ENCODE measurements at regions not wholly inside any gene's neighbourhood (a gene's known extent, or its start where the extent isn't known, plus 50 kb on each side); places are given as distances from the start of the nearest gene placed in this dataset.
"Not testable (repeated sequence)": the region's sequence is repeated elsewhere in the genome, so short reads cannot be mapped to it uniquely, and the experiment has no call there.

DNA sequence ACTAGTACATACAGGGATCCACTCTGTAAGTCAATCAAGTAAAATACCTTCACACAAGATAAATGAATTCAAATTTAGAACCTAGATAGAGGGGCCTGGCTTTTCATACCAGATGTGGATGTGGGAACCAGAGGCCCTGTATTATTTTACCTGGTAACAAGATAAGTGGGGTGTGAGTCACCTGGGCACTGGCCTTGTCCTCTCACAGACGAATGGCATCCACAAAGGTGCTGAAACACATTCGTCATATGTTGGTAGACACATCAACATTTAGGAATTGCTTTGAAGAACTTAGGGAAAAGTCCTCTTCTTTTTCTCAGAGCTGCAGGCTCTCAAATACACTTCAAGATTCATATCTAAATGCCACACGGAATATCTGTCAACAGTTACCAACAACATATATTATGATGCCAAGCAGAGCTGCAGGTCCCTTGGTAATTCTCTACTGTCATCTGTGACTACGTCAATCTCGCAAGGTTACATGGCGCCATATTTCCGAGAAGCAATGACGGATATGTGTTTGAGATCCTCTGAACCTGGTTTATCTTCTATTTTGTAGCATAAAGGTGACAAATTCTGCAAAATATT, 618.6 kb downstream of the EPM2A start:
- no peak for DNase-seq (ENCODE audit: low spot score)

DNA sequence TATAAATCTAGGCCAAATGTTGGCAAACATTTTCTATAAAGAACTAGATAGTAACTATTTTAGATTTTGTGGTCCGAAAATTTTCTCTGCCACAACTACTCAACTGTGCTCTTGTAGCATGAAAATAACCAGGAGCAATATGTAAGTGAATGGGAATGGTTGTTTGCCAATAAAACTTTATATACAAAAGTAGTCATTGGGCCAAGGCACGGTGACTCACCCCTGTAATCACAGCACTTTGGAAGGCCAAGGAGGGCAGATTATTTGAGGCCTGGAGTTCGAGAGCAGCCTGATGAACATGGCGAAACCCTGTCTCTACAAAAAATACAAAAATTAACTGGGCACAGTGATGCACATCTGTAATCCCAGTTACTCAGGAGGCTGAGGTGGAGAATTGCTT, 617.1 kb downstream of the EPM2A start:
- DNase-seq (ENCODE audit: low spot score): no peak

DNA sequence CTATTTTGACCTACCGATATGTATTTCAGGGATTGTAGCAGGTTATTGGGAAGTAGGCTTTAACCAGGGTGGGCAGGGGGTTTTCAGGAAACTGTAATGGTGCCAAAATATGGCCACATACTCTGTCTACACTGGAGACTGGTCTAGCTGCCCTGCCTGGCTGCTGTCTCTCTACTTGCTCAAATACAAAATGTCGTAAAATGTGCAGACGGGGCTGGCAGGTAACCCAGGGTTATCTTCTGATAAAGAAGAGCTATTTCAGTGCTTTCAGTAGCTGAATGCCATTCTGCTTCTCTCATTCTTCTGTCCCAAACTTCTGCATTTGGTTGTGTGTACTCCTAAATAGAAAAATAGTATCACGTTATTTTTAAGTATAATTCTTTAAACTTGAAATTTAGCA, 616.2 kb downstream of the EPM2A start:
- DNase-seq (ENCODE audit: low spot score): no peak

DNA sequence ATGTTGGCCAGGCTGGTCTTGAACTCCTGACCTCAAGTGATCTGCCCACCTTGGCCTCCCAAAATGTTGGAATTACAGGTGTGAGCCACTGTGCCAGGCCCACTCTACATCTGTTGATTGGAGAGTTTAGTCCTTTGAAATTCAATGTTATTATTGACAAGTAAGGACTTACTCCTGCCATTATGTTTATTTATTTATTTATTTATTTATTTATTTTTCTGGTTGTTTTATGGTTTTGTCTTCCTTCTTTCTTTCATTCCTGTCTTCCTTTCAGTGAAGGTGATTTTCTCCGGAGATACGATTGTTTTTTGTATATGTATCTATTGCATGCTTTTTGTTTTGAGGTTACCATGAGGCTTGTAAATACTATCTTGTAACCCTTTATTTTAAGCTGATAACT, 602.6 kb downstream of the EPM2A start:
- no peak for DNase-seq (ENCODE audit: low spot score)

DNA sequence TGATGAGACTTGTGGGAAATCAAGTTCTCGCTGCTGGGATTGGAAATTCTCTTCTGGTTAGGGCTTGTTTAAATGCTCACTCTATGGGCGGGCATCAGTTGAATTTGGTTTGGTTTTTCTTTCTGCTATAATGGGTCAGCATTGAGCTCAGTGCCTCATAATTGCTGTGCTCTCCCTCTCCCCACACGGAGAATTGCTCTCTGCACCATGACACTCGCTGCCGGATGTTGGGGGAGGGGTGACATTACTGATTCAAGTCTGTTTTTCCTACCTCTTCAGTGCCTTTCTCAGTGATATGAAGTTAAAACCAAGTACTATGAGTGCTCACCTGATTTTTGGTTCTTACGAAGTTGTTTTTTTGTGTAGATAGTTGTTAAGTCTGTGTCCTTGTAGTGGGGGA, 599.6 kb downstream of the EPM2A start:
- no peak for DNase-seq (ENCODE audit: low spot score)

DNA sequence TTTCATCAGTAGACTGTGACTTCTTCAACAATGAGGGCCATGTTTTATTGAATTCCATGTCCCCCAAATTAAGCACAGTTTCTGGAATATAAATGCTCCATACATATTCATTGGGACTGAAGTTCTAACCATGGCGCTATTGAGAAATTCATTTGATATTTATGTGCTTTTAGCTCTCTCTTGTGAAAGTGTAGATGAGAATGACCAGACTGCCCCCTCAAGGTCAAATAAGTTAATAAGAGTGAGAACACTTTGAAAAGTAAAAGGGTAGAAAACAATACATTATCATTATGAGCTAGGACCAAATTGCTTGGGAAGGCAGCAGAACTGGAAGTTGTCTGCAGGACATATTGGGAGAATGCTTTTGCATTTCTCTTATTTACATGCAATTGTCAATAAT, 597.9 kb downstream of the EPM2A start:
- no peak for DNase-seq (ENCODE audit: low spot score)

DNA sequence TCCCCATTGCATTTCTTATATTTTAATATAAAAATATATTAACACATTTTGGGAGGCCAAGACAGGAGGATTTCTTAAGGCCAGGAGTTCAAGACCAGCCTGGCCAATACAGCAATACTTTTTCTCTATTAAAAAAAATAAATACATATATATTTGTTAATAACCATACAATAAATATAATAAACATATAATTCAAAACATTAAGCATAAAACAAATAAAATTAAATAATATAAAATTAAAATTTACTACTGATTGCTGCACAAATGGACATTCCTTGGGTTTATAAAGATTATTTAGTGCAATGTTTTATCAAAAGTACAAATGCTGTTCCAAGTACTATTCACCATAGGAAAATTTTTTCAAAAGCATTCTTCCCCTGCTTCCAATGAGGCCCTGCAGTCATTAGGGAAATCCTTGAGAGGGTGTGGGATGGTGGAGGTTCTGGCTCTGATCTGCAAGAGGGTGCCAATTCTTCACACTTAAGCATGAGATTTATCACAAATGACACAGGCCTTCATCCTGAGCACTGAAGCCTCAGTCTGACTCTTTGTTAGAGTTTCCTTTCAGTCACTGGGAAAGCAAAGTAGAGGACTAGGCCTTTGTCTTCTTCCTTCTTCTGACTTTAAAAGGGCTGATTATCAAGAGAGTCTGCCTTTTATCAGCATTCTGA, 596.7 kb downstream of the EPM2A start:
- no peak for DNase-seq (ENCODE audit: low spot score)

DNA sequence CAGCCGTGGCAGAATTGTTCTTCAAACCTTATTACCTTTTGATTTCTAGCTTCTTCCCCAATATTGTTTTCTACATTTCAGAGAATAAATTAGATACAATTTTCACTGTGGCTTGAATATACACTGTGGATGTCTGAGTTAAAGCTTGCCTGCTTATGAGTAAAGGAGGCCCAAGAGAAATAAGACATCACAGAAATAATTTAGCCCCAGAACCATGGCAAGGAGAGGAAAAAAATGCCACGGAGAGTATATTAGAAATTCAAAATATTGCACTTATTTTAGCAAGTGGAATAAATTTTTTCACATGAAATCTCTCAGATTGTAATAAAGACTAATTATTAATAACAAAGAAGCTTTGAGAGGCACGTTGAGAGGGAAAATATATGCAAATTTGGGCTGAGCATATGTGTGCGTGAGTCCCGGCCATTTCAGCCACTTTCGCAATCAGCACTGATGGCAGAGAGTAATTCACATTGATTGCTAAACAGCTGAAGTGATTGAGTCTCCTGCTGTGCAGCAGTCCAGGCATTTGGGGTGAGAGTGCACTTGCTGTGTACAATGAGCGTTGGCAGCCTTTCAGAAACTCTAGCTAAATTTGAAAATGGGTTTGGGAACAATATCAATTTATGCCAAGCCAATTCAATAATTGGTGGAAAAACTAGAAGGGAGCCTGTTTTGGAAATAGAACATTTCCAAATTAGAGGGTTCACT, 596.0 kb downstream of the EPM2A start:
- no peak for DNase-seq (ENCODE audit: low spot score)

DNA sequence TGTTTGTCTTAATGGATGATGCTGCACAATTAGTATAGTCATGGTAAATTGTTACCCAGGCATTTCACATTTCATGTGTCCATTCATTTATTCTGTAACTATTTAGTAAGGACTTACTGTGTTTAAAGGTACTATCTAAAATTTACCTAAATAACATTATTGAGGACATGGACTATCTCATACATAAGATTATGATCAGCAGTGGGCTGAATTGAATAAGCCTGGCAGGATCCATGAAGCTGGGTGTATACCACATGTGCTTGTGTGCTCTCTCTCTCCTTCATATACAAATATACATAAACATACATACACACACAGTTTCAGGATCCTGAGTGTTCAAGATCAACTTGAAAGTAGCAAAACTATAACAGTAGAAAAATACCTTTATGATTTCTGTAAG, 595.4 kb downstream of the EPM2A start:
- DNase-seq (ENCODE audit: low spot score): no peak

DNA sequence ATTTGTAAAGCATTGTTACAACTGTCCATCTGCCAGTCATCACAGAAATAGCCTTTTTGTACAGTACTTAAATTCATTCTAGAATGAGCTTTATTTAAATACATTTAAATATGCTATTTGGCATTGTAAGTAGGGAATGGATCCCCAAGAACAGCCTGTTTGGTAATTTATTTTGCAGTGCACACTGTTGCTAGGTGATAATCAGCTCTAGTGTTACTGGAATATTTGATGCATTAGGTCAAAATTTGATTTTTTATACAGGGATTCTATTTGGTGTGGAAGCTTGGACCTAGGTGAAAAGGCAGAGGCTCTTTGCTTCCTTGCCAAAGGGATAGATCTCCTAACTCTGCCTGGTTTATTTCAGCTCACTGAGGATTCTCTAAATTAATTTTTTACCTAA, 593.7 kb downstream of the EPM2A start:
- DNase-seq (ENCODE audit: low spot score): no peak

DNA sequence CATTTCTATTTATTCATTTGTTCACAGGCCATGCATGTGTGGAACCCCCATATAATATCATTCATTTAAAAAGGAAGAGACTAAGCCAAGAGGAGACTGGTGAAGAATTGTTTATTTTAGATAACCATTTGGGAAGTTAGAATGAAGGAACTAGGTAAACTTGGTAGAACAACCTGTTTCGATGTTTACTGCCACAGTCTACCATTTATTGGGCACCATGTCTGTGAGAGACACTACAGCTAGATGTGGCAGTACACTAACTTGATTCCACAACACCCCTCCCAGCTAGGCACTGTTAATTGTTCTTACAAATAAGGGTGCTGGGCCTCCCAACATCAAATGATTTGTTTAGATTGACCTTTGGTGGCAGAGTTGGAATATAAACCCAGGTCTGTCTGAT, 592.4 kb downstream of the EPM2A start:
- no peak for DNase-seq (ENCODE audit: low spot score)

DNA sequence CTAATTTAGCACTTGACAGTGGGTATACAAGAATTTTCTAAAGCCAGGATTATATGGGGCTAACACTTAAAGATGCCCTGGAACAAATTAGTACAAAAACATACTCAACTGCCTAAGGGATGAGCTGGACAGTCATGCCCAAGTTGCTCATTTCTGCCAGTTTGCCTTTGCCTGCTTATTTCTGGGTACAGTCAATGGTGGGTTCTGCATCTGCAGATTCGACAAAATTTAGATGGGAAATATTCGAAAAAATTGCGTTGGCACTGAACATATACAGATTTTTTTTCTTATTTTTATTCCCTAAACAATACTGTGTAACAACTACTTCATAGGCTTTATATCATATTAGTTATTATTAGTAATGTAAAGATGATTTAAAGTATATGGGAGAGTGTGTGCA, 591.9 kb downstream of the EPM2A start:
- DNase-seq (ENCODE audit: low spot score): no peak

DNA sequence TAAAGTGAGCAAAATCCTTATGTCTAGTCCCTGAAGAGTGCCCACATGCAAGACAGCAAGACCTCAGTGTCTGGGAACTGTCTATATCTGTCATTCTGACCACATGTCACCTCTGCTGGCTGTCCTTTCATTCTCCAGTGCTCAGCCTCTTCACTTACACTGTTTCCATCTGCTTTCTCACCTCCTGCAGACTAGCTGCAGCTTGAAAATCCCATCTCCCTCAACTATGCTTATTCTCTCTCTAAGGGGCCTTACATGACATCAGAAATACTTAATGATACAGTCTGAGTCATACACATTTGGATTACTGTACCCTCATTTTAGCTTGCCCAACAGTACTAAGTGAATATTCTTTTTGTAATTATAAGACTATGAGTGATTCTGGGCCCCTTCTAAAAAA, 587.8 kb downstream of the EPM2A start:
- no peak for DNase-seq (ENCODE audit: low spot score)

DNA sequence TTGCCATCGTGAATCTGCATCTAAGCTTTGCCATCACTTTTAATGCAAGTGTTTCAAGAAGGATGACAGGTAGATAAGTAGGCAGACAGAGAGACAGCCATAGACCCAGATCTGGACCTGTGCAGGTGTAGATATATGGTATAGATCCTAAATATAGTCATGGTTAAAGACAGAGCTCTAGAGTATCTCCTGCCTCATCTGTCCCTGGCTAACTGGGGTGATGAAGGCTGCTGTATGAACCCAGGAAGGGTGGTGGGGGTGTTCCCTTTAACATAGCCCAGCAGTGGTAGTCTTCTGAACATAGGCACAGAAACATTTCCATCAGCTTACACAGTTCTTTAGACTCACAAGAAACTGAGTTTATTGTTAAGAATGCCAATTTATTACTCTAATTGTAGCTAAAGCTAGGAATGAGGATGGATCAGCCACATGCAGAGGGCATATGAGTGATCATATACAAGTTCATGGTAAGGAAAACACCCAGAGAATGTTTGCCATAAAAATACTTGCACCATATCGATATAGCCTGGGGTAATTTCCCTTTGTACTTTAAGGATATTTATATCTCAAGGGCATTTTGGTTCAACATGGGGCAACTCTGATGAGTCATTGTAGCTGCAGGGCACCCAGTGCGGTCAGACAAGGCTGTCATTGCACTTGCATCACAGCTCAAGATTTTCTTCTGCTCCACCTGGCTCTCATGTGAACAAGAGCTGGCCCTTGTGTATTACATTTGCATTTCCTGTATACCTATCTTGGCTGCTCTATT, 587.2 kb downstream of the EPM2A start:
- DNase-seq (ENCODE audit: low spot score): no peak

DNA sequence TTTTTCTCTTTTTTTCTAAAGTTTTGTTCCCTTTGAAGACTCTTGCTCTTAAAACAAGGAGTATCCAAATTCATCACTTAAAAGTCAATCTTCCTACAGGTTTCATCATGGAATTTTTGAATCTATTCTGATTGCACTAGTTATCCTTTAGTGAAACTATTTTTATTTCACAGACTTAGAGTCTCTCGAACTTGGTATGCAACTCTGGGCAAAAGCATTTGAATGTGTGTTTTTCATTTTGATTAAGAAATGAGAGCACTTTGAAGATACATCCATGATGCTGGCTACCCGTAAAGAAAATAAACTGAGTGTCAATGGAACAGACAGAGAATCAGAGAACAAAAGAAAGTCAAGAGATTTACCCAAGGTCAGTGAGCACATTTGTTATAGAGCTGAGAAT, 586.5 kb downstream of the EPM2A start:
- DNase-seq (ENCODE audit: low spot score): no peak

DNA sequence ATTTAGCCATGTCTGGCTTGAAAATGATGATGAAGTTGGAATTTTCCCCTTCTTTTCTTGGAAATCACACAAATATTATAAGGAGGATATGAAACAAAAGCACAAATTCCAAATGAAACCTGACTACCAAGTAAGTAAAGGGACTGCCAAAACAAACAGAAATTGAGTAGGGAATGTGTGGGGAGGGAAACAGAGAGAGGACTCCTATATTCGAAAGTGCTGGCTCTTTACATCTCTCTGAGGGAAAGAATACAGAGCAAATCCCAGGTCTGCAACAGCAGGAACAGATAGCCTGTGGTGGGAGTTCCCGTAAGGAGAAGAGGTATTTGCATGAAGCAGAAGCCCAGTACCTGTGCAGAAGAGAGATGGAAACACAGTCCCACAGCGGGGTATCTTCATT, 583.7 kb downstream of the EPM2A start:
- DNase-seq (ENCODE audit: low spot score): no peak

DNA sequence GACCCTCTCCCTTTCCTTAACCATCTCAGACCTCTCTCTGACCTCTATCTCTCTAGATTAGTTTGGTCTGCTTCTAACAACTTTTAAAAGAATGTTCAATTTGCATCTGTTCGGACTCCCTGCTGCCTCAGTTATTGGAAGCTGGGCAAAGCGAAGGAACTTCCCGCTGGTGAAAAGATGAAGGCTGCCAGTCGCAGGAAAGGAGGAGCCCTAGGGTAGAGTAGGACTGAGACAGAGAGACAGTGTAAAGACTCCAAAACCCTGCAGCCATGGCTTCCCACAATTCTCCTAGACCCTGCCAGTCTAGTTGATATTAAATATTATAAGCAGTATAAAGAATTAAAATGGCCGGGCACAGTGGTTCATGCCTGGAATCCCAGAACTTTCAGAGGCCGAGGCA, 581.8 kb downstream of the EPM2A start:
- DNase-seq (ENCODE audit: low spot score): no peak

DNA sequence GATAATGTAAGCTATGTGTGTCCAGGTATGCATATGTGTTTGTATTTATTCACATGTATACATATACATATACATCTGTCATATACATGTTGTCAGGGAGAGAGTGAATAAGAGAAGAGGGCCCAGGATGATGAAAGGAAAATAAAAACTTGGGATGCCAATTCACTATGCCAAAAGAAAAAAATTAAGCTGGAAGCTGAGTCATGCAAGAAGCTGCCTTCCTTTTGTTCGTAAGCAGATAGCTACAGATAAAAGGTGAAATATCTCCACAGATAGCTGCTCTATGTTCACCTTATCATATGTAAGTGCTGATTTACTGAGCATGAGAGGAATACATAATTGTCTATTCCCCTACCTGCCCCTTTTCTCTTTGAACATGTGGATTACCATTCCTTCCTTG, 579.9 kb downstream of the EPM2A start:
- no peak for DNase-seq (ENCODE audit: low spot score)

DNA sequence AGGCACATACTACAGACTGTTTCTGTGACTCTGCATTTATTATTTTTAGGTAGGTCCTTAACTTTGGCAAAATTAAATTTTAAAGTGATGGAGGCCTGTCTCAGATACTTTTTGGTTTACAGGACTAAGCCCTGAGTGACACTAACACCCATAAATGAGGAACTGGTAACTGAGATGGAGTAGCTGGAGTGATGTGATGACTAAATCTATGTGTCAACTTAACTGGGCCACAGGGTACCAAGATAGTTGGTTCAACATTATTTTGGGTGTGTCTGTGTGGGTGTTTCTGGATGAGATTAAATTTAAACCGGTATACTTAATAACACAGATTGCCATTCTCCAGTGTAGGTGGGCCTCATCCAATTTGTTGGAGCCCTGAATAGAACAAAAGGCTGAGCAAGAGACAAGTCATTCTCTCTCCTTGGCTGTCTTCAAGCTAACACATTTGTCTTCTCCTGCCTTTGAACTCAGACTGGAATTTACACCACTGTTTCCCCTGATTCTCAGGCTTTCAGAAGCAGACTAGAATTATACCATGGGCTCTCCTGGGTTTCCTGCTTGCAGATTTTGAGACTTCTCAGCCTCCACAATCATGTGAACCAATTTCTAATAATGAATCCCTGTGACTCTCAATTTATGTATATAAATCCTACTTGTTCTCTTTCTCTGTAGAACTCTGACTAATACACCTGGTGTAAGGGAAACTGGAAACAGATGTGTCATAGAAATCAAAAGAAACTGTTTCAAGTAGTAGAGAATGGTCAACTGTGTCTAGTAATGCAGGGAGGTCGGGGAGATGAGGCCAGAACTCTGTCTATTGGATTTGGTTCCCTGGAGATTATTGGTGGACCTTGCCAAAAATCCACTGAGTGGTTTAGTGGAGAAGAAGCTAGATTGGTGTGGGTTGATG, 579.2 kb downstream of the EPM2A start:
- no peak for DNase-seq (ENCODE audit: low spot score)

DNA sequence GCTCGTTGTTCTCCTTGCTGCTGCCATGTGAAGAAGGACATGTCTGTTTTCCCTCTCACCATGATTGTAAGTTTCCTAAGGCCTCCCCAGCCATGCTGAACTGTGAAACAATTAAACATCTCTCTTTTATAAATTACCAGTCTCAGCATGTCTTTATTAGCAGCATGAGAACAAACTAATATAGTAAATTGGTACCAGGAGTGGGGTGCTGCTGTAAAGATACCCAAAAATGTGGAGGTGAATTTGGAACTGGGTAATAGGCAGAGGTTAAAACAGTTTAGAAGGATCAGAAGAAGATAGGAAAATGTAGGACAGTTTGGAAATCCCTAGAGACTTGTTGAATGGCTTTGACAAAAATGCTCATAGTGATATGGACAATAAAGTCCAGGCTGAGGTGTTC, 576.7 kb downstream of the EPM2A start:
- not testable (repeated sequence) for DNase-seq (ENCODE audit: low spot score)

DNA sequence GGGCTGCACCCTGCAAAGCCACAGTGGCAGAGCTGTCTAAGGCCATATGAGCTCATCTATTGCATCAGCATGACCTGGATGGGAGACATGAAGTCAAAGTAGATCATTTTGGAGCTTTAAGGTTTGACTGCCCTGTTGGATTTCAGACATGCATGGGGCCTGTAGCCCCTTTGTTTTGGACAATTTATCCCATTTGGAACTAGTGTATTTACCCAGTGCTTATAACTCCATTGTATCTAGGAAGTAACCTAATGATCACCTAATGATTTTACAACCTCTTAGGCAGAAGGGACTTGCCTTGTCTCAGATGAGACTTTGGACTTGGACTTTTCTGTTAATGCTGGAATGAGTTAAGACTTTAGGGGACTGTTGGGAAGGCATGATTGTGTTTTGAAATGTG, 575.4 kb downstream of the EPM2A start:
- no peak for DNase-seq (ENCODE audit: low spot score)

DNA sequence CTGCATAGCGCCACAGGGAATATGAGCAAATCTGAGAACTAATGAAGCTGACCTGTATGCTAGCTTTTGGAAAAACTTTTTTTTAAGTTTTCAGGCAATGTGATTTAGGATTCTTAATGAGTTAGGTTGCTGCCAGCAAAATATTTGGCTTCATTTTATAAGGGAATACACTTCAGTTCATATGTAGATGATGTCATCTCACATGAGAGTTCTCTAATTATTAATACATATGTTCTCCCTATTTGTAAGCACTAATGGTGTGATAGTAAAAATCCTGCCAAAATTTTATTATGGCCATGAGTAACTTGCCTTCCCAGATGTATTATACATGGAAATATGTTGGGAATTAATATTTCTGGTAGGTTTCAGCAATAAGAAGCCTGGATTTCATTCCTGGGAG, 573.8 kb downstream of the EPM2A start:
- no peak for DNase-seq (ENCODE audit: low spot score)
